ENCODE measurements at regions not wholly inside any gene's neighbourhood (a gene's known extent, or its start where the extent isn't known, plus 50 kb on each side); places are given as distances from the start of the nearest gene placed in this dataset.

DNA sequence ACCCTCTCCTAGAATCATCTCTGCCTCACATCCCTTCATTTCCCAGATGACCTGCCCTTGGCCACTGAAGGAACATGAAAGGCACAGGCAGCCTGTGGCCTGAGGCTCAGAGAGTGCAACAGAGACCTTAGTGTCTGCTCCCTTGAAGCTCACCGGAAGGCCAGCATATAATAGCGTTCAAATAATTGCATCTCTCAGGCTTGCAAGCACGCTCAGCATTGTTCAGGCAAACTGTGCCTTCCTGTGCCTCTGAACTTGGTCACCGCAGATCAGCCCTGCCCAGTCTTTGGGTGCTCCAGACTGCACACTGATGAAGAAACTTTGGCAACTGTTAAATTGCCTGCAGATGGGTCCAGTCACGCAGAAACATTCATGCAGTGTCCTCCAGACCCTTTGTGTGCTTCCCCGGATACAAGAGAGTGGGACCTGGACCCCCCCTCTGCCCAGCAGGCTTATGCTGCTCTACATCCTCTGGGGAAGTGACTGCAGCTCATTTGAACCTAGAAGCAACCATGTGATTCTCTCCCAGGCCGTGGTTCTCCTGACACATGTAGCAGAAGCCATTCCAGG, 216.0 kb upstream of the ANKRD55 start:
- TF ChIP-seq, protein P1, sequence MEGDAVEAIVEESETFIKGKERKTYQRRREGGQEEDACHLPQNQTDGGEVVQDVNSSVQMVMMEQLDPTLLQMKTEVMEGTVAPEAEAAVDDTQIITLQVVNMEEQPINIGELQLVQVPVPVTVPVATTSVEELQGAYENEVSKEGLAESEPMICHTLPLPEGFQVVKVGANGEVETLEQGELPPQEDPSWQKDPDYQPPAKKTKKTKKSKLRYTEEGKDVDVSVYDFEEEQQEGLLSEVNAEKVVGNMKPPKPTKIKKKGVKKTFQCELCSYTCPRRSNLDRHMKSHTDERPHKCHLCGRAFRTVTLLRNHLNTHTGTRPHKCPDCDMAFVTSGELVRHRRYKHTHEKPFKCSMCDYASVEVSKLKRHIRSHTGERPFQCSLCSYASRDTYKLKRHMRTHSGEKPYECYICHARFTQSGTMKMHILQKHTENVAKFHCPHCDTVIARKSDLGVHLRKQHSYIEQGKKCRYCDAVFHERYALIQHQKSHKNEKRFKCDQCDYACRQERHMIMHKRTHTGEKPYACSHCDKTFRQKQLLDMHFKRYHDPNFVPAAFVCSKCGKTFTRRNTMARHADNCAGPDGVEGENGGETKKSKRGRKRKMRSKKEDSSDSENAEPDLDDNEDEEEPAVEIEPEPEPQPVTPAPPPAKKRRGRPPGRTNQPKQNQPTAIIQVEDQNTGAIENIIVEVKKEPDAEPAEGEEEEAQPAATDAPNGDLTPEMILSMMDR (IDR thresholded peaks at IDR 0.05) = no peak
- TF ChIP-seq POLR2A (IDR thresholded peaks at IDR 0.05) = no peak
- TF ChIP-seq EP300 (IDR thresholded peaks at IDR 0.05) = no peak
- no peak for TF ChIP-seq POLR2AphosphoS5 (IDR thresholded peaks at IDR 0.05)

Data from stomach (tissue), 4 donors.